ENCODE measurements at regions not wholly inside any gene's neighbourhood (a gene's known extent, or its start where the extent isn't known, plus 50 kb on each side); places are given as distances from the start of the nearest gene placed in this dataset.
"Not testable (repeated sequence)": the region's sequence is repeated elsewhere in the genome, so short reads cannot be mapped to it uniquely, and the experiment has no call there.

- no peak for DNase-seq (ENCODE audit: low spot score)
These were observed 354.6 kb downstream of the SFMBT2 start for GRCh38 chr10:7056216-7056615.

GRCh38 chr10:7054915-7055314 lies 355.9 kb downstream of the SFMBT2 start:
- no peak for DNase-seq (ENCODE audit: low spot score)

- no peak for DNase-seq (ENCODE audit: low spot score)
These were observed 357.6 kb downstream of the SFMBT2 start for GRCh38 chr10:7053195-7053594.

GRCh38 chr10:7050024-7050423 lies 360.8 kb downstream of the SFMBT2 start:
- DNase-seq (ENCODE audit: low spot score) = not testable (repeated sequence)

- DNase-seq (ENCODE audit: low spot score) = no peak
These were observed 362.8 kb downstream of the SFMBT2 start for GRCh38 chr10:7048061-7048460.

GRCh38 chr10:7046615-7047014 lies 364.2 kb downstream of the SFMBT2 start:
- no peak for DNase-seq (ENCODE audit: low spot score)

- DNase-seq (ENCODE audit: low spot score) = no peak
These were observed 364.8 kb downstream of the SFMBT2 start for GRCh38 chr10:7045891-7046599.

GRCh38 chr10:7043055-7043653 lies 367.7 kb downstream of the SFMBT2 start:
- no peak for DNase-seq (ENCODE audit: low spot score)

GRCh38 chr10:7042419-7043054 lies 368.3 kb downstream of the SFMBT2 start:
- no peak for DNase-seq (ENCODE audit: low spot score)

GRCh38 chr10:7042000-7042399 lies 368.8 kb downstream of the SFMBT2 start:
- DNase-seq (ENCODE audit: low spot score) = no peak

GRCh38 chr10:7040681-7041080 lies 370.2 kb downstream of the SFMBT2 start:
- DNase-seq (ENCODE audit: low spot score) = no peak

GRCh38 chr10:7039859-7040258 lies 371.0 kb downstream of the SFMBT2 start:
- no peak for DNase-seq (ENCODE audit: low spot score)

GRCh38 chr10:7038416-7038815 lies 372.4 kb downstream of the SFMBT2 start:
- DNase-seq (ENCODE audit: low spot score) = no peak

- not testable (repeated sequence) for DNase-seq (ENCODE audit: low spot score)
These were observed 373.4 kb downstream of the SFMBT2 start for GRCh38 chr10:7037434-7037833.

- DNase-seq (ENCODE audit: low spot score) = no peak
These were observed 373.9 kb downstream of the SFMBT2 start for GRCh38 chr10:7036951-7037350.

GRCh38 chr10:7035126-7035761 lies 375.6 kb downstream of the SFMBT2 start:
- no peak for DNase-seq (ENCODE audit: low spot score)

GRCh38 chr10:7033031-7033430 lies 377.8 kb downstream of the SFMBT2 start:
- no peak for DNase-seq (ENCODE audit: low spot score)

GRCh38 chr10:7030134-7030855 lies 380.5 kb downstream of the SFMBT2 start:
- DNase-seq (ENCODE audit: low spot score) = no peak

GRCh38 chr10:7029672-7030071 lies 381.2 kb downstream of the SFMBT2 start:
- no peak for DNase-seq (ENCODE audit: low spot score)

- no peak for DNase-seq (ENCODE audit: low spot score)
These were observed 382.0 kb downstream of the SFMBT2 start for GRCh38 chr10:7028809-7029166.

- DNase-seq (ENCODE audit: low spot score) = no peak
These were observed 382.7 kb downstream of the SFMBT2 start for GRCh38 chr10:7027913-7028808.

Data from ecto neural progenitor cell (in vitro differentiated cells).